Eye (tissue), 1 donor: ENCODE measurements at regions not wholly inside any gene's neighbourhood (a gene's known extent, or its start where the extent isn't known, plus 50 kb on each side); places are given as distances from the start of the nearest gene placed in this dataset.

Experiments used
- DNase-seq: peaks from one replicate; pipeline ENCODE4 v3.0.0-alpha.2; 2015

DNA sequence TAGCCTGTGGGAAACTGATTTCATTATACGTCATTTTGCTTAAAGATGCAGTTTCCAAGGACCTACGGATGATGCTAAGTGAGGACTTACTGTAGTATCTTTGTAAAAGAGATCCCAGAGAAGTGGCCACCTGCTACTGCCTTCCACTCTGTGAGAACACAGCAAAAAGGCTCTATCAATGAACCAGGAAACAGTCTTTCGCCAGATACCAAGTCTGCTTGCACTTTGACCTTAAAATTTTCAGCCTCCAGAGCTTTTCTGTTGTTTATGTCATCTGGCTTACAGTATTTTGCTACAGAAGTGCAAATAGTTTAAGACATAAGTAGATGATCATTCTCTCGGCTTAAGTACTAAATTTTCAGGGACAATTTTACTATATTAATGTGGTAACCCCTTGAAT is 847.9 kb upstream of the CHAC2 start:
- no peak for DNase-seq

DNA sequence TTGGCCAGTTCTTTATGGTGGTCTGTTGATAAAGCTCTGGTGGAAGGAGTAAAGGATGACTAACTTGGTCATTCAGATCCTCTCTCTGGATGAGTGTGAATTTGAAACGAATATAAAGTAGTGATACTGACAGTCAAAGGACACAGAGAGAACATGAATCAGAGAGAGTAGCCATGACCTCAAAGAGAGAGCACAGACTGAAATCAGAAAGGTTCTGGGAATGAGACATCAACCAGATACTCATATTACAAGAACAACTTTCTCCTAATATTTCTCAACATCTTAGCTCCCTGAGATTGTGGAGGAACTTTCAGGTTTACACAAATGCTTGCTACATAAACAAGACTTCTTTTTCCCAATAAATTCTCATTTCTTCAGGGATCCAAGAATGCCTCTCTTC is 849.1 kb upstream of the CHAC2 start:
- no peak for DNase-seq

DNA sequence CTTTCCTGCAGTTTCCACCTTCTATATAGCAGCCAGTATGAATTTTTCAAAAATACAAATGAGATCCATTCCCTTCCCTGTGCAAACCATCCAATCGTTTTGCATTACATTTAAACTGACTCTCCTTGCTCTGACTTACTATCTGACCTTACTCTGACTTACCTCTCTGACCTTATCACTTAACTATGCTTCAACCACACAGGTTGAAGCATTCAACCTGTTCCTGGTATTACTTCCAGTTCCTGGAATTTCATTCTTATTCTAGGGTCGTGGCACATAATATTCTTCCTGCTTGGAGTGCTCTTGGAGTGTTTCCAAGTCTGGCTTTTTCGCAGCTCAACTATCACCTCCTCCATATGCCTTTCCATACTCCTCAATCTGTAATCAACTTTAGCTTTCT is 850.6 kb upstream of the CHAC2 start:
- DNase-seq: no peak

DNA sequence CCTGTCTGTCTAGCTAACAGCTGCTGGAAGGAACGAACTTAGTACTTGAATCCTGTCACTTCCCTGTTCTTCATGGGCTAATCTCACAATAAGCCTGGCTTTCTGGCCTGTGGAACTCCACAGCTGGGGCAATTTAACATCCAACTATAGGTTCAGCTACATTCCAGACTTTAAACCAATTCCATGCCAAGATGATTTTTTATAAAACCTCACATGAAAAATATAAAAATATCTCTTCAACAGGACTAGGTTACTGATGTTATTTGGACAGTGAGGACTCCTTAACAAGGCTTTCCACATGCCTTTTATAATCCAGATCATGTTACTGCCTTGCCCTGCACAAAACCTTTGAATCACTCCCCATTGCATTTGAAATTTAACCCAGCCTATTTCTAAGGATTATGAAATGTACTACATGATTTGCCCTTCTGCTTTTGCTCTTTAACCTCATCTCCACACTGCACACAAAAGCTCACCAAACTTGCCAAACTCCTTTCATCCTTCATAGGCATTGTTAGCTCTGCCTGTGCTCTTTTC is 863.2 kb upstream of the CHAC2 start:
- peak; percentile 19 for DNase-seq

DNA sequence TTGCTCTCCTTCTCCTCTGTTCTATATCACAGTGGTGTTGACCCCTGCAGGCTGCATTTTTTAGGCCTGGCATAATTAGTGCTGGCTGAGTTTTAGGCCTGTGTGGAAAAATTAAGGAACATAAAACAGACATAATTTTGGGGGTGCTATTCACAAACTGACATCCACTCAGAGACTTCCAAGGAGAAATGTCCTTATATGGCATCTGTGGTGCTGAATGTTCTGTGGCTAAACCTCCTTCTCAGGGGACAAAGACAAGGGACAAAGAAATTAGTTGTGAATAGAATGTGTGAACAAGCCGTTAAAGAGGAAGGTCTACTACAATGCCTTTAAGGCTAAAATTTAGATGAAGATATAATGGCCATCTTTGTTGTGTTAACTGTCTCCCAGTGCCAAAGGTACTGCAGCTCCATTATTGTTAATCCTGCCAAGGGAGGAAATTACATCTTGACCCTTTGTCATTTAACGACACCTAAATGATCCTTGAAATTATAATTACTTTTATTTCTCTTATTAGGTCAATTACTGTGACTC is 870.0 kb upstream of the CHAC2 start:
- no peak for DNase-seq

DNA sequence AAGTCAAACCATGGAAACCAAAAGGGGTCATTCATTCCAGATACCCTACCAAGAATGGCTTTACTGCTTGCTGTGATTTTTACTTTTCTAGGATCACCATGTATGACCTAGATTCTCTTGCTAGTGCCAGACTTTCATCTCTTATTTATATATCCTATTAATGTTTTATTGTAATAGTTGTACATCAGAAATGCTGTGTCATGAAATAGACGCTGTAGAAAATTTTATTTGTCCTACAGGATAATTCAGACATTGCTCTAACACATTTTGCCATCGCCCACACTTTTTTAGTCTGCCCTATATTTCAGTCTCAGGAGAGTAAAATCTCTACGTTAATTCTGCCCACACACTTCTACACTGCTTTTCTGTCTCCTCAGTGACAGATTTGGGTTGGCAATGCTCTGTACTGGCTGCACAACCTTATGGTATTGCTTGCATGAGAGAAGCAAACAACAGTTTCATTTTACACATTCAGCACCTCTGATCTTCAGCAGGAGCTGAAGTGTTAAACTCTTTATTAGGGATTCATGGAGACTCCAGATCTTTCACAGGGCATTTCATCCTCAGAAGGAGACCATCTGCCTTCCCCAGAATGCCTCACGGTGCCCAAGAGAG is 871.8 kb upstream of the CHAC2 start:
- DNase-seq: peak; percentile 3

DNA sequence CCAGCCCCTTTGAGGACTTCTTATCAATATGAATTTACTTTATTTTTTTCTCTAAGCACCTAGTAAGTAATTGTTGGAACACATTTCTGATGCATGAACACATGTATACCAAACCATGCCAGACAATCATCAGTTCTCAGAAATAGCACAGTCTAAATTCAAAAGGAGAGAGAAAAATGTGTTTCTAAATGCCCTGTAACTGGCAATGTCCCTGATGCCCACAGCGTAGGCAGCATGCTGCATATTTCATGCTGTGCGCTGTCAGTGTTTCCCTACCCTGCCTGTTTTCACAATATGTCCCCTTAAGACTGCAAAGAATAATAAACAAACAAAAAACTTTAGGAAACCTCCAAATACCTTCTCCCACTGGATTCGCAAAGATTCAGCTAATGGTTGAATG is 881.0 kb upstream of the CHAC2 start:
- no peak for DNase-seq

DNA sequence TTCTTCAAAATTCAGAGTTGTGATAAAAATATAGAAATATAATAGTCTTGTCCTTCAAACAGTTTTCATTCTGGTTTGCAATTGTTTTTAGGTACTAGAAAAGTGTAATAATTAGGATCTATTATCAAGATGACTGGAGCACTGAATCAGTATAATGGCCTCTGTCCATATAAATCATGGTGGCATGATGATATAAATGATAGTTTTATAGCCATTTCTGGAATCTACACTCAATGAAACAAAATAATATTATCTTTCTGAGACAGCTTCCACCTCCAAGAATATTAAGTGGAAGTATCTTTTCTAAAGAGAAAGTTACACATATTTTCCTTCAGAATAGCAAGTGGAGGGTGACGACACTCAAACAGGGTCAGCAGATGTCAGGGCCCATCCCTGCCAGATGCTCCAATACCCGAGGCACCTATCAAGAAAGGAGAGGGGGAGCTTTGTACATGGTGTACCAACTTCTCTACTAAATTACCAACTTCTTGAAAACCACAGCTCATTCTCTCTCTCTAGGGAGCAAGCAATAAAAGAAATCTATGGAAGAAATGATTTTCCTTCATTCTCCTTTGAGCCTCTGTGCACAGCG is 882.7 kb upstream of the CHAC2 start:
- no peak for DNase-seq

DNA sequence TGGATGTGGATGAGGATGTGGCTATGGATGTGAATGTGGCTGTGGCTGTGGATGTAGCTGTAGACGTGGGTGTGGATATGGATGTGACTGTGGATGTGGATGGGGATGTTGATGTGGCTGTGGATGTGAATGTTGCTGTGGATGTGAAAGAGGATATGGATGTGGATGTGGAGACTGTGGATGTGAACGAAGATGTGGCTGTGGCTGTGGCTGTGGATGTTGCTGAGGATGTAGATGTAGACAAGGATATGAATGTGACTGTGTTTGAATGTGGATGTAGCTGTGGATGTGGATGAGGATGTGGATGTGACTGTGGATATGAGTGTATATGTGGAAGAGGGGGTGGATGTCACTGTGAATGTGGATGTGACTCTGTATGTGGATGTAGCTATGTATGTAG is 884.6 kb upstream of the CHAC2 start:
- no peak for DNase-seq

DNA sequence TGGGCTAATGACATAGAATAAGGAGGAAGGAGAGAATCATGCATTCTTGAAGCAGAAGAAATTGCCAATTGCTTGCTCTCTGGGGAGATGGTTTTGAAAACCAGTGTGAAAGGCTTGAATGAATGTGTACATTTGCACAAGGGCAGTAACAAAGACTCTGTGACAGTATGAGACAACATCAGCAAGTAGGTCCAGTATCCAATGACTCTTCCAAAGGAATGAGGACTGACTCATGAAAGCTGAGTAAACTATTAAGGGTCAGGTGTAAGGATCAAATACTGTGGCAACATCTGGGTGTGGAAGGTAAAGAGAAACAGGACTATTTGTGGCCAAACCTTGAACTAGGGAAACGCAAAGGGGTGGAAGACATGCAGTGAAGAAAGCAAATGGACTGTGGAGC is 886.0 kb upstream of the CHAC2 start:
- no peak for DNase-seq

DNA sequence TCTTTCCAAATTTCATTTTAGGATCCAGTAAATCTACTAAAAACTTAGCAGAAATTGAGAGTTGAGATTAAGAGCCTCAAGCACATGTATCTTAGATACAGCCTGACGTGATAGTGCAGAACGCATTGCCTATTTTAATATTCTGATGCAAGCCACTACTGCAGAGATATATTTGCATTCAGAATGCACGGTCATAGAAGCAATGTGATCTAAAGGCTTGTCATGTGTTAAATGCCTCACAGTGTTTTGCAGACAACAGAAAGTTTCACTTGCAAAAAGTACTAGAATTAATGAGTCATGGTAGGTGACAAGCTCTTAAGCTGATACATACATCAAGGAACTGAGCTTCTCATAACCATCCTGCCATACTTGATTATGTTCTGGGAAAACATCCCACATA is 886.7 kb upstream of the CHAC2 start:
- DNase-seq: no peak

DNA sequence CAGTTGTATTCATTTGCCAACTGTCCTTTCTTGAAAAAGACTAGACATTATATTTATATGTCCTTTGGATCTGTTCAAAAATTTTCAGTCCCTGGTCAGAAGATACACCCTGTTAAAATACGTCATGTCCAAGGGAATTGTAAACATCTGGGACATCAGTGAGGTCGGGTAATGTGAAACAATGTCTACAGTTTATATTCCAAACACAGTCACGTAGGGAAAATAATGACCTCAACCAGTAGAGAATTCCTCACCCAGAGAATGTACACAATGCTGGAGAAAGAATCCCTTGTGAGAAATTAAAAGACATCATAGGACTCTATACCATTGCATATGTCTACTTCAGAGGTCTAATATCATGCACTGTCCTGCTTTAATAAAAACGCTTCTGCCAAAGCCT is 888.0 kb upstream of the CHAC2 start:
- DNase-seq: no peak

DNA sequence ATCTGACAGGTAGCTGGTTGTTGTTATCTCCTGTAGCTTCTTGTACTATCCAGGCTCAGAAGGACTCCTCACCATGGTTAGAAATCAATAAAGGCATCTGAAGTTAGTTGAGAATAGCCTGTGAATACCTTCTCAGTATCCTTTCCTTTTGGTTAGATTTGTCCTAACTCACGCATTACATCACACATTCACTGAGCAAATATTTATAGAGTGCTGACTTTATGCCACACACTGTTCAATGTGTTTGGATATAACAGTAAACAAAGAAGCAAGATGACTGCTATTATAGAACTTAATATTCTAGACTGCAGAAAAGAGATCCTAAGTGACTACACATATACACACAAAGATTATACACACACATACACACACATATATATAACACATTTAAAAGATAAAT is 889.9 kb upstream of the CHAC2 start:
- no peak for DNase-seq

DNA sequence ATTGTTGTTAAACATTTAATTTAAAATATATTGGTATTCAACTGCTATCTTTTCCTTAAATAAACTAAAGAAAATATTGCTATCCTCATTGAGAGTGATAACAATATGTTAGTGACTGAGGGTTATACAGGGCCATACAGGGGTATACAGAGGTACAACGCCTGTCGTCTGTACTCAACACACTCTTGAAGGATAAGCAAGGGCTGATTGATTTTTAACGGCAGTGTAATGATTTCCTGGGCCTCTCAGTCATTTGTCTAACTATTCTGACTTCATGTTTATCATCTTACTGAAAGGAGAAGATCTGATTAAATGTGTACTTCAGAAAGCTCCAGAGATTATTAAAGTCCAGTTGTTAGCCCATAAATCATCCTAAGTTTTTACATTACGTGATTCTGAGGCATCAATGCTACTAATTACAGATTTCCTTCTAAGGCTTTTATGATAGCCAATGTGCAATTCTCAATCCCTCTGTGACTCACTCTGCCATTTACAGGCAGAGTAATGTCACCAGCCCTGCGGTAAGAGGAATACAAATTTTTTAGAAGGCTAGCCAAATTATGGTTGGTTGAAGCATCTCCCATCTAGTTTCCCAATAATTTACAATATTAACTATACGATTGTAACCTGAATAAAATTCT is 893.0 kb upstream of the CHAC2 start:
- DNase-seq: no peak

DNA sequence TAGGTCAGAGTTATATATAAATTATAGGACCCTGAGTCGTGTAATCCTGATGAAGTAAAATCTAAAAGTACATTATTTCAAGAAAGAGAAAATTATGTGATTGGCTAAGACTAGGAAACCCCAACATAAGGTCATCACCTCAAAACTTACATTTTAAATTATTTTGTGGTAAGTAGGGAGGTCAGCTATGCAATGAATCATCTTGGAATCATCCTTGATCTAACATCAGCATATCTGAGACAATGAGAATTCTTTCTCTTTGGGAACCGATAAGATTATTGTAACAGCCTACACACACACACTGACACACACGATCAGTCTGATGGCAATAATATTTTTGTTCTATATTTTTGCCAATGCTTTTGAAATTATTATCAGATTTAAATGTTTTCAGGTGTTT is 904.8 kb upstream of the CHAC2 start:
- no peak for DNase-seq

DNA sequence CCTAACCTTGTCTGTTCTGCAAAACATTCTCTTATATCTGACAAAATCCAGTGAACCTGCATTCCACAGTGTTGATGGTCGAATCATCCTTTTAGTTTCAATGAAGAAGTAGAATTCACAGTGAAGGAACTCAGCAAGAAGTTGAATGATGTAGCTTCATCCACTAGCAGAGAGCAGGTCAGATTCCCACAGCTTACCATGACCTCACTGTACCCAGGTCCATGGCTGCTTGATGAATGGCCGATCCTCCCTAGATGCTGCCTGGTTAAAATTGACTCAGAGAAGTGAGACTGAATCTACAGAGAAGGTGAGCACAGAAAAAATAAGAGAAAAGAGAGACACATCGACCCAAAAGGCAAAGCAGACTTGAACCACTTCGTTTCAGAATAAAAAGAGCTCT is 906.0 kb upstream of the CHAC2 start:
- DNase-seq: no peak

DNA sequence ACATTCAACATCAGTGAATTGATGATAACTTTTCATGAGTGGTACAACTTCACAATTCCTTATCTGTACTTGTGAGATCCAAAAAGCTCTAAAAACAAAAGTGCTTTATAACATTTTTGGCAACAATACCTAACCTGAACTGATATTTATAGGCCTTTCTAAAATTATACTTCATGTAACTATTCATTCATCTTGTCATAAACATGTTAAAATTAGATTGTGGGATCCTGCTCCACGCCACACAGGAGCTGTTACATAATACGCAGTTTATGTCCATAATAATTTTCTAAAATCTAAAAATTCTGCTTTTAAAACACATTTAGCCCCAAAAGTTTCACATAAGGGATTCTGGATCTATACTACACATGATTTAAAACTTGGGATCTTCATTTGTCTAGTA is 908.5 kb upstream of the CHAC2 start:
- DNase-seq: no peak

DNA sequence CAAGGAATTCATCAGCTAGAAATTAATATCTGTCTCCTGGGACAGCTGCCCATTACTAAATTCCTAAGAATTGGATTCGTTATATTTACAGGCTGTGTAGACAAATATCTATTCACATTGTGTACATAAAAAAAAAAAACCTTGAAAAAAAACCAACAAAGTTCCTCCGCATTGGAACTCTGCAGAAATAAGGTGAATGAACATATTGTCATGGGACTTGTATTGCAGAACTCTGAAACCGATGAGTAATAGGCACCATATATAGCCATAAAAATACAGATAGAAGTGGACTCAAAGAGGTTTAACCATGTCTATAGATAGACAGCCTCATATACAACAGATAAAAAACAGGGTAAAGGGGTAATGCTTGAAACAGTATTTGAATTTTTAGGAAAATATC is 909.9 kb upstream of the CHAC2 start:
- DNase-seq: no peak

DNA sequence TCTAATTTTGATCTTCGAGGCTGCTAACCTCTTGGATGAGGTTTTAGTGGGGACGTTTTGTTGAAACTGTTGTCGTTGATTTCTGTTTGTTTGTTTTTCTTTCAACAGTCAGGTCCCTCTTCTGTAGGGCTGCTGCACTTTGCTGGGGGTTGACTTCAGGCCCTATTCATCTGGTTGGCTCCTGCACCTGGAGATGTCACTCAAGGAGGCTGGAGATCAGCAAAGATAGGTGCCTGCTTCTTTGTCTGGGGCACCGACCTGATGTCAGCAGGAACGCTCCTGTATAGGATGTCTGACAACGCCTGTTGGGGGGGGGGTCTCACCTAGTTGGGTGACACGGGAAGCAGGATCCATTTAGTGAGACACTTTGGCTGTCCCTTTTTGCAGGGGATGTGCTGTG is 915.6 kb upstream of the CHAC2 start:
- no peak for DNase-seq

DNA sequence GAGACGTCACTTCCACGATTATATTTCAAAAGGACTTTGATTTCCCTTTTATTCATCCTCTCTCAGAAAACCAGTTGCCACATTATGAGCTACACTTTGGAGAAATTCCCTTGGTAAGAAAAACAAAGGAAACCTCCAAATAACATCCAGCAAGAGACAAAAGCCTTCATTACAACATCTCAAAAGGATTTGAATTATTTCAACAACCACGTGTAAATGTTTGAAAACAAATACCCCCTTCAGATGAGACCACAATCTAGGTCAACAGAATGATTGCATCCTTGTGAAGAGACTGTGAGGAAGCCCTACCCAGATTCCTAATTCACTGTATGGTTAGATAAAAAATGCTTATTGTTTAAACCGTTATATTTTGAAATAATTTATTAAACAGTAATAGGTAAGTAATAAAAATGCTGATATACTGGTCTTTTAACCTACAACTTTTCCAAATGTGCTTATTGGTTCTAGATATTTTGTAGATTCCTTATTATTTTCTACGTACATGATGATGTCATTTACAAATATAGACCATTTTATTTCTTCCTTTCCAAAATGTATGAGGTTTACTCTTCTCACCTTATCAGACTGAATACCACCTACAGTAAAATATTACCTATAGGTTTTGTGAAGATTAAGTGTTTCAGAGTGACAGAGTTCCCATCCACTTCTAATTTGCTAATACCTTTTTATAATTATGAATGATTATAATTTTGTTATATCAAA is 922.7 kb upstream of the CHAC2 start:
- DNase-seq: no peak

DNA sequence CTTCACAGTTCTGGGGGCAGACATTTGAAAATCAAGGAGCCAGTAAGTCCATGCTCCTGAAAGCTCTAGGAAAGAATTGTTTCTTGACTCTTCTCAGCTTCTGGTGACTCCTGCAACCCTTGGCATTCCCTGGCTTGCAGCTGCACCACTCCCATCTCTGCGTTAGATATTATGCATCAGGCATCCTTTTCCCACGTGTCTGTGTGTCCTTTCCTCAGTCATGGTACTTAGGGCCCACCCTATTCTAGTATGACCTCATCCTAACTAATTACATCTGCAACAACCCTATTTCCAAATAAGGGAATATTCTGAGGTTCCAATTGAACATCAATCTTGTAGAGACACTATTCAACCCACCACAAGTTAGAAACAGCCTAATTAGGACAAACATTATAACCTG is 931.7 kb upstream of the CHAC2 start:
- DNase-seq: no peak

DNA sequence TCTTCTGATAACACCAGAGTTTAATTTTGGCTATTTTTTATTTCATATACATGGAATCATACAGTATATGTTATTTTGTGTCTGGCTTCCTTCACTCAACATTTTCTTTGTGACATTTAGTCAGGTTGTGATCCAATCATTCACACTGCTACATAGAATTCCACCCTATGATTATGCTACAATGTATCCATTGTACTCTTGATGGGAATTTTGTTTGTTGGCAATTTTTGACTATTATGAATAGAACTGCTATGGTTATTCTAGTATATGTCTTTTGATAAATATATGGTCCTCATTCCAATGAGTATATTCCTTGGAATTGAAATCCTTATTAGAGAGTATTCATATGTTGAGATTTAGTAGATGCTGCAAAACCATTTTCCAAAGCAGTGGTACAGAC is 936.4 kb upstream of the CHAC2 start:
- DNase-seq: no peak

DNA sequence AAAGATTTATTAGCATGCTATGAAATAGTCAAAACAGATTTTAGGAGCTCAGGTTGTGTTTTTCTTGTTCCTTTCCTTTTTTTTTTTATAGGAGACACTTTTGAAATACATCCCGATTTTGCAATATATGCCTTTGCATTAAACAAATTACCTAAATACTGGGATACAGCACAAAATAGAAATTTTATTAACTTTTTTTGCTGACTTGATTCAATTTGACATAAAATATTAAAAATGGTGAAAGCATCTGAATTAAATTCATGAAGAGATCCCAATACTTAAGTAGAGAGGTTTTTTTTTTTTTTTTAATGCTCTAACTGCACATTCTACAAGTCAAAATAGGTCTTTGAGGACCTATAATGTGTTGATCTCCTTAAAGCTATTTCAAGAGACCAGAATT is 939.5 kb upstream of the CHAC2 start:
- no peak for DNase-seq

DNA sequence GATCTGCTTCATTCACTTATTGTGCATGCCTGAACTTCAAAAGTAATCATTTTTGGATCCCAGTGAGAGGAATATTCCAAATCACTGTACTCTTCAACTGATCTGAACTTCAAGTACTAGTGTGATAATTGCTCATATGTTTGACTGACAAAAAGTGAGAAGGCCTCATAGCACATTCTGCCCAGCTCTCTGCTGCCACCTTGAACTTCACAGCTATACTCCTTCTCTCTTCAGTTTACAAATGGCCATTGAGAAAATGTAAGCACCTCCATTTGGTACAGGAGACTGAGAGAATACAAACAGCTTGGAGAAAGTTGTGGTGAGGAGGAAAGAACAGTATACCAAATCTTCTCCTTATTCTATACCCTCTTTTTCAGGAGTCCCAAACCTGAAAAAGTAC is 946.0 kb upstream of the CHAC2 start:
- no peak for DNase-seq
